Activated CD8-positive, alpha-beta T cell treated with anti-CD3 and anti-CD28 coated beads for 36 hours (primary cell): ENCODE measurements at regions not wholly inside any gene's neighbourhood (a gene's known extent, or its start where the extent isn't known, plus 50 kb on each side); places are given as distances from the start of the nearest gene placed in this dataset.
"Not testable (repeated sequence)": the region's sequence is repeated elsewhere in the genome, so short reads cannot be mapped to it uniquely, and the experiment has no call there.

Source experiments
- ATAC-seq: fragments of 200-7000 bp; cut with Tn5 transposase; one replicate; pipeline ENCODE4 v1.10.0; 2021; ENCODE audit warnings: mild to moderate bottlenecking, moderate library complexity
- CTCF ChIA-PET: fragments of 350-600 bp; sonication (Branson Sonifier 250); formaldehyde crosslinking; loops from one replicate; lab custom pipeline; 2021; ENCODE audit warnings: antibody characterized with exemption; lab: Charles Lee
- POLR2A ChIA-PET: fragments of 350-600 bp; sonication (Branson Sonifier 250); formaldehyde crosslinking; loops from one replicate; lab custom pipeline; 2021; ENCODE audit warnings: antibody characterized with exemption; lab: Charles Lee
- DNase-seq: peaks from one replicate; pipeline ENCODE4 v3.0.0-alpha.2; 2020
- H3K27ac Mint-ChIP-seq: one replicate; pipeline ENCODE4 v1.8.0; 2021; ENCODE audit warnings: mild to moderate bottlenecking, mixed read lengths
- H3K27me3 Mint-ChIP-seq: one replicate; pipeline ENCODE4 v1.8.0; 2021; ENCODE audit warnings: mixed read lengths
- H3K36me3 Mint-ChIP-seq: one replicate; pipeline ENCODE4 v1.8.0; 2021; ENCODE audit warnings: low read depth, mixed read lengths
- H3K4me1 Mint-ChIP-seq: one replicate; pipeline ENCODE4 v1.8.0; 2021; ENCODE audit warnings: low read depth, mixed read lengths
- H3K4me3 Mint-ChIP-seq: one replicate; pipeline ENCODE4 v1.8.0; 2021; ENCODE audit warnings: mild to moderate bottlenecking, moderate library complexity, mixed read lengths
- H3K9me3 Mint-ChIP-seq: one replicate; pipeline ENCODE4 v1.8.0; 2021; ENCODE audit warnings: mixed read lengths
- CTCF ChIP-seq: fragments of 200-600 bp; IDR thresholded peaks from one replicate; pipeline ENCODE4 v1.8.0; 2022; ENCODE audit warnings: antibody characterized with exemption, mild to moderate bottlenecking
- intact Hi-C: fragments of 100-400 bp; cut with micrococcal nuclease; formaldehyde crosslinking; loops from one replicate; pipeline ENCODE4 v1.10.0; 2022

DNA sequence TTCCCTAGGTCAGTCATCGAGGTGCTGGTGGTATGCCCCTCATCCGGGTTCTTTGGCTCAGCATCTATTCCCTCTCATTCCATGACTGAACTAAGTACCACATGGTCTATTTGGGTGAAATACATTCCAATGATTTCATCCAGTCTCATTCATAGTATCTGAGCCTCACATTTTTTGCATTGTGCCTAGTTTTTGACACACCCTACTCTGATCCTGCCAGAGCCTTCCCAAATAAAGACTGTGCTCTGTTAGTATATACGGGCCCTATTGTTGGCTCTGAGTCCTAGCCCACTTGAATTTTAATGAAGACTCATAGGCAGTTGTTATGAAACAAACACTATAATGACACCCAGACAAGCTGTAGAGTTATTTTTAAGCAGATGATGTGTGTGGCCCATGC lies 740.7 kb downstream of the CETN3 start:
- DNase-seq (no peak), ATAC-seq (no peak)
- Mint-ChIP-seq H3K27ac (no peak overlapping the region), H3K27me3 (no peaks in the 10 kb centered on the region), H3K36me3 (no peaks in the 10 kb centered on the region), H3K4me1 (no peaks in the 10 kb centered on the region), H3K4me3 (no peak overlapping the region), H3K9me3 (no peaks in the 10 kb centered on the region)
- TF ChIP-seq CTCF = no peak
- CTCF ChIA-PET = no interaction called here
- POLR2A ChIA-PET = no interaction called here
- intact Hi-C loops = no loop called here

GRCh38 chr5:89662499-89662898 lies 747.1 kb downstream of the CETN3 start:
- H3K4me3 Mint-ChIP-seq = no peak overlapping the region
- POLR2A ChIA-PET = no interaction called here
- H3K9me3 Mint-ChIP-seq = peaks cover 3% of the 10 kb centered on the region

DNA sequence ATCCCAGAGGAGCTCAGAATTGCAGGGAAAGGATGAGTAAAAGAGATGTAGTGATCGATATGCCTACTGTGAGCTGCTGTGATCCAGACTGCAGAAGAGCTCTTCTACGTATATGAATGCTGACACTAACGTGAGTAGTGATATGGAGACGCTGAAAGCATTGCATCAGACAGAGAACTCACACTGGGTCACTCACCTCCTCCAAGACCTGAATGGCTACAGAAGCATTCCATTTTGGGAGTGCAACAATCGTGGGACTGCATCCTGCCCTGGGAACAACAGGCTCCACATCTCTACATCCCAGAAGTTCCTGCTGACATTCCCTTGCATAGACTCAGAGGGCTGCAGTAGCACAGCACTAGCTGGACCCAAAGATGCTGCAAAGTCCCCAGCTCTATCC lies 755.9 kb upstream of the MEF2C start:
- DNase-seq (no peak), ATAC-seq (no peak)
- TF ChIP-seq CTCF = no peak
- Mint-ChIP-seq H3K36me3 (no peaks in the 10 kb centered on the region), H3K27me3 (no peaks in the 10 kb centered on the region), H3K27ac (no peak overlapping the region), H3K4me3 (no peak overlapping the region), H3K9me3 (peaks cover 3% of the 10 kb centered on the region), H3K4me1 (no peaks in the 10 kb centered on the region)
- ChIA-PET CTCF (no interaction called here), POLR2A (no interaction called here)
- intact Hi-C loops = no loop called here

More at GRCh38 chr5:89662499-89662898, 747.1 kb downstream of the CETN3 start:
- no peak for DNase-seq
- ATAC-seq = no peak
- H3K36me3 Mint-ChIP-seq = no peaks in the 10 kb centered on the region
- no peaks in the 10 kb centered on the region for H3K4me1 Mint-ChIP-seq
- no peak overlapping the region for H3K27ac Mint-ChIP-seq
- intact Hi-C loops = no loop called here
- H3K27me3 Mint-ChIP-seq = no peaks in the 10 kb centered on the region
- no peak for TF ChIP-seq CTCF
- CTCF ChIA-PET = no interaction called here

DNA sequence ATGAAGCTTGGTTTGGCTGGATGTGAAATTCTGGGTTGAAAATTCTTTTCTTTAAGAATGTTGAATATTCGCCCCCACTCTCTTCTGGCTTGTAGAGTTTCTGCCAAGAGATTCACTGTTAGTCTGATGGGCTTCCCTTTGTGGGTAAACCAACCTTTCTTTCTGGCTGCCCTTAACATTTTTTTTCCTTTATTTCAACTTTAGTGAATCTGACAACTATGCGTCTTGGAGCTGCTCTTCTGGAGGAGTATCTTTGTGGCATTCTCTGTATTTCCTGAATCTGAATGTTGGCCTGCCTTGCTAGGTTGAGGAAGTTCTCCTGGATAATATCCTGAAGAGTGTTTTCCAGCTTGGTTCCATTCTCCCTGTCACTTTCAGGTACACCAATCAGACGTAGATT lies 751.2 kb upstream of the MEF2C start:
- H3K4me1 Mint-ChIP-seq, CTCF ChIA-PET, H3K4me3 Mint-ChIP-seq, H3K36me3 Mint-ChIP-seq, DNase-seq, H3K27me3 Mint-ChIP-seq, H3K27ac Mint-ChIP-seq, intact Hi-C loops, ATAC-seq: not testable (repeated sequence)
- POLR2A ChIA-PET = interaction anchor here (0.6 kb wide), 1 partner anchor 74 kb away, joined by 3 read pairs; no protein-coding TSS in a partner anchor
- H3K9me3 Mint-ChIP-seq = peaks cover 12% of the 10 kb centered on the region

DNA sequence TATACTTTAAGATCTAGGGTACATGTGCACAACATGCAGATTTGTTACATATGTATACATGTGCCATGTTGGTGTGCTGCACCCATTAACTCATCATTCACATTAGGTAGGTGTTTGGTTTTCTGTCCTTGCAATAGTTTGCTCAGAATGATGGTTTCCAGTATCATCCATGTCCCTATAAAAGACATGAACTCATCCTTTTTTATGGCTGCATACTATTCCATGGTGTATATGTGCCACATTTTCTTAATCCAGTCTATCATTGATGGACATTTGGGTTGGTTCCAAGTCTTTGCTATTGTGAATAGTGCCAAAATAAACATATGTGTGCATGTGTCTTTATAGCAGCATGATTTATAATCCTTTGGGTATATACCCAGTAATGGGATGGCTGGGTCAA lies 747.1 kb upstream of the MEF2C start:
- intact Hi-C loops, ATAC-seq: not testable (repeated sequence)
- H3K9me3 Mint-ChIP-seq = peaks cover 12% of the 10 kb centered on the region

DNA sequence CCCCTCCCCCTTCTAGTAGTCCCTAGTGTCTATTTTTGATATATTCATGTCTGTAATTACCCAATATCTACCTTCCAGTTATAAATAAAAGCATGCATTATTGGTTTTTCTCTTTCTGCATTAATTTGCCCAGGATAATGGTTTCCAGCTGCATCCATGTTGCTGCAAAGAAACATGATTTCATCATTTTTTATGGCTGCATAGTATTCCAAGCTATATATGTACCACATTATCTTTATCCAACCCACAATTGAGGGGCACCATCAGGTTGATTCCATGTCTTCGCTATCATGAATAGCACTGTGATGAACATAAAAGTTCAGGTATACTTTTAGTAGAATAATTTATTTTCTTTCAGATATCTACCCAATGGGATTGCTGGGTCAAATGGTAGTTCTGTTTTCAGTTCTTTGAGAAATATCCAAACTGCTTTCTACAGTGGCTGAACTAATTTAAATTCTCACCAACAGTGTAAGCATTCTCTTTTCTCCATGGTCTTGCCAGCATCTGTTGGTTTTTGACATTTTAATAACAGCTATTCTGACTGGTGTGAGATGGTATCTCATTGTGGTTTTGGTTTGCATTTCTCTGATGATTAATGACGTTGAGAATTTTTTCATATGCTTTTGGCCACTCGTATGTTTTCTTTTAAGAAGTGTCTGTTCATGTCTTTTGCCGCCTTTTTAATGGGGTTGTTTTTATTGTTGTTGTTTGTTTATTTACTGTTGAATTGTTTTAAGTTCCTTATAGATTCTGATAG lies 746.1 kb upstream of the MEF2C start:
- CTCF ChIA-PET = no interaction called here
- Mint-ChIP-seq H3K4me1 (no peaks in the 10 kb centered on the region), H3K36me3 (no peaks in the 10 kb centered on the region), H3K27me3 (no peaks in the 10 kb centered on the region), H3K27ac (no peak overlapping the region), H3K9me3 (peaks cover 12% of the 10 kb centered on the region), H3K4me3 (no peak overlapping the region)
- ATAC-seq (no peak), DNase-seq (no peak)
- POLR2A ChIA-PET = no interaction called here
- no peak for TF ChIP-seq CTCF
- intact Hi-C loops = no loop called here

More for the DNA sequence above, 747.1 kb upstream of the MEF2C start:
- CTCF ChIA-PET, H3K4me1 Mint-ChIP-seq, H3K36me3 Mint-ChIP-seq, DNase-seq, H3K27ac Mint-ChIP-seq, POLR2A ChIA-PET, H3K27me3 Mint-ChIP-seq, H3K4me3 Mint-ChIP-seq: not testable (repeated sequence)
